ENCODE measurements at regions not wholly inside any gene's neighbourhood (a gene's known extent, or its start where the extent isn't known, plus 50 kb on each side); places are given as distances from the start of the nearest gene placed in this dataset.

DNA sequence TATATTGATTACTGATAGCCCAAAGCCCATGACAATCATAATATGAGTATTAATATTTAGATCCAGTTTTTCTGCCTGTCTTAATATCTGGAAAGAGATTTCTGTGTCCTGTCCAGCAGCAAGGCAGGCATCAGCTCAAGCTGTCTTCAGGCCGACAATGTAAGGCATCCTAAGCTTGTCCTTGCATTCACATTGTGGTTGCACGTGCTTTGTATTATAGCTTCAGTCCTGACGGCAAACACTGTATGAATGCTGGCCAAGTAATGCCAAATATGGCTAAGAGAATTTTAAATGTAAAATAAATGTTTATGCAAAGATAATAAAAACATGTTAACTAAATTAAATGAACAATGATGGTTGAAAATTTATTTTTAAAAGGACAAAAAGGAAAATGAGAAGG is 255.7 kb upstream of the RPS6KA3 start:
- no peak for DNase-seq (ENCODE audit: low read depth)

DNA sequence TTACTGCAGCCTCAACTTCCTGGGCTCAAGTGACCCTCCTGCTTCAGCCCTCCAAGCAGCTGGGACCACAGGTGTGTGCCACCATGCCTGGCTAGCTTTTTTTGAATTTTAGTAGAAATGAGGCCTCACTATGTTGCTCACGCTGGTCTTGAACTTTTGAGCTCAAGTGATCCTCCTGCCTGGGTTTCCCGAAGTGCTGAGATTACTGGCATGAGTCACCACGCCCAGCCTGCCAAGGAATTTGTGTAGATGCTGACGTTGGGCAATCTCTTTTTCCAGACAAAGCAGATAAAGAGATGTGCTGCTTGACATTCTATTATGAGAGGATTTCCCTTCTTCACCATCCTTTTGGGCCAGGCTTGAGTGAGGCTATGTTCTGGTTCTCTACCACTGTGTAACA is 254.5 kb upstream of the RPS6KA3 start:
- peak; percentile 55 for DNase-seq (ENCODE audit: low read depth)

DNA sequence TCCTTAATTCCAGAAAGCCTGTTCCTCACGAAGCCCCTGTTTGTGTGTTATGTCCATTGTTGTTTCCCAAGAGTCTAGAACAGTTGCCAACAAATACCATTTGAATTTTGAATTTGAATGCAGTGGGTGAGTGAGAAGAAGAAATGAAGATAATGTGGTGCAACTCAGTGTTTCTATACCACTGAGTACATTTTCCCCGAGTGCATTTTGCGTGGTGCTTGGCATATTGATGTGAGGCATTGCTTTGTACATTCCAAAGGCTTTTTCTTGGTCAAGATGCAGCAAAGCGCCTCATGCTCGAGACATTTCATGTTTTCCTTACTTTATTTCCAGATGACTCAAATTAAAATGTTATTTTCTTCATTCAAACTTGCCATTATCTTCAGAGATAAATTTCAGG is 253.1 kb upstream of the RPS6KA3 start:
- no peak for DNase-seq (ENCODE audit: low read depth)

DNA sequence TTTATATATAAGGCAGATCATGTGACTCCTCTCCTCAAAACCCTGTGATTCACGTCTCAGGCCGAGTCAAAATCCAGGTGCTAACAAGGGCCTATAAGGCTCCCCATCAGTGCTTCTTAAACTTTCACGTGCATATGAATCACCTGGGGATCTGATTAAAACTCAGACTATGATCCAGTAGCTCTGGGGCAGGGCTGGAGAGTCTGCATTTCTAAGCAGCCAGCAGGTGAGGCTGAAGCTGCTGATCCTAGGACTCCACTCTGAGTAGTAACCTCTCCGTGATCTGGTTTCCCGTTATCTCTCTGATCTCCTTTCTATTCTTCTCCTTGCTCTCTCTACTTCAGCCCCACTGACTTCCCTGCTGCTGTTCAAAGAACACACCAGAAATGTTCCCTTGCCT is 252.4 kb upstream of the RPS6KA3 start:
- DNase-seq (ENCODE audit: low read depth), result no peak

DNA sequence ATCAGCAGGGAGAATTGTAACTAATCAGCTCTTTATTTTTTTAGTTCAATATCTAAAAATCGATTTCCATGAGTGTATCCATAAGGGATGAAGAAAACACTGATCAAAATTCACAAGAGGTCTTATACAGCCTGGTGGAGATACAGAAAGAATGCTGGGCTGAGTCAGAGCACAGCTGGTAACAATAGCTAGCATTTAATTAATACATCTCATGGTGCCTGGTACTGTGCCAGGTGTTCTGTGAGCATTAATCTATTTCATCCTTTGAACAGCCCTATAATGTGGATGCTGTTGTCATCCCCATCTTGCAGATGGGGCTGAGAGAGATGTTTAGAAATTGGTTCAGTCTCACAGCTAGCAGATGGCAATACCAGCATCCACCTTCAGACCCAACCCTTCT is 250.9 kb upstream of the RPS6KA3 start:
- peak; percentile 17 for DNase-seq (ENCODE audit: low read depth)

DNA sequence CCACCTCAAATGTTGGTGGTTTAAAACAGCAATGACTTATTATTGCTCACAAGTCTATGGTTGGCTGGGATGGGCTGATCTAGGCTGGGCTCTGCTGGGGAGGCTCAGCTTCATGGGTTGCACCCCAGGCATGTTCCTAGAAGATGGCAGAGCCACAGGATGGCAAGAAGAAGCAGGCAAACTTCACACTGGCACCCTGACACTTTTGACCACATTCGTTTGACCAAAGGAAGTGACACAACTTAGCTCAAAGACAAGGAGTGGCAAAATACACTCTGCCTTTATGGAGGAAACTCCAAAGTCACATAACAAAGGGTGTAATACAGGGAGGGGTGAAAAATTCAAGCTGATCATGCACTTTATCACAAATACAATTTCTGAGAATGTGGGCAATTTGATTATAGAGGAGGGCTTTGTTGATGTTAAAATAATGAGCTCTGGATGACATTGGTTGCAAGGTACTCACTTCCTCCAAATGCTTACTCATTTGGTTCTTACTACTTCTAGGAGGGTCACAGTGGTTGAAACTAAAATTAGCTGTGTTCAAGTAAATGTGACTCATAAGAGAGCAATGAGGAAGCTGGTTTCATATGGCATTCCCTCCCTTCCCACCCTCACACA is 249.2 kb upstream of the RPS6KA3 start:
- DNase-seq (ENCODE audit: low read depth), result peak; percentile 77

DNA sequence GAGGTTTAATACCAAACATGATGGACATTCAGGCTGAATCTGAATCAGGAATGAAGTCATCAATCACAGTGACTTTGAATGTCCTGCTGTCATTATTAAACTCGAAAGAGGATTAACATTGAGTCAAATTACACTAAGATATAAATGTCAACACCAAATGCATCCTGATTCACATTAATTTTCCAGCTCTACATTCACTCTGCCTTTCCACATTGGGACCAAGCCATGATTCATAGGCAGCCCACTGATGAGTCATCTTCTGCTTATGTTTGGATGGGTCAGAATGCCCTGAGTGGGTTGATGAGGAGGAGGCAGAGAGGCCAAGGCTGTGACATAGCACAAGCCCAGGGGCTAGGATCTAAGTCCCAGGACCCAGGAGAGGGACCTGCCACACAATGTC is 247.6 kb upstream of the RPS6KA3 start:
- DNase-seq (ENCODE audit: low read depth), result peak; percentile 77

DNA sequence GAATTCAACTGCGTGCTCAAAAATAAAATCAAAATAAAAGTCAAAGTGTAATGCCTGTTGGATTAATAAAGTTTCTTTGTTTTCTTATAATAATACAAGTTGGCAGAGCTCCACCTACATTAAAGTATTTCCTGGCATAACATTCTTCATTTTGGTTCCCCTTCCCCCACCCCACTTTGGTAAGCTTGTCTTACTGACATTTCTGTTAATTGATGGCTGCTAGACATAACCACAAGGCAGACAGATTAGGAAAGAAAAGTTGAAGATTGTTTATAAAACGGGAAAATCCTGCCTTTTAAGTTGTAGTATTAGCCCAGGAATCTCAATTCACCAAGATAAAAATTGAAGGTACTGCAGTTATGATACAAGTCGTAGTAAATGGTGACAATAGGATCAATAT is 246.5 kb upstream of the RPS6KA3 start:
- no peak for DNase-seq (ENCODE audit: low read depth)

DNA sequence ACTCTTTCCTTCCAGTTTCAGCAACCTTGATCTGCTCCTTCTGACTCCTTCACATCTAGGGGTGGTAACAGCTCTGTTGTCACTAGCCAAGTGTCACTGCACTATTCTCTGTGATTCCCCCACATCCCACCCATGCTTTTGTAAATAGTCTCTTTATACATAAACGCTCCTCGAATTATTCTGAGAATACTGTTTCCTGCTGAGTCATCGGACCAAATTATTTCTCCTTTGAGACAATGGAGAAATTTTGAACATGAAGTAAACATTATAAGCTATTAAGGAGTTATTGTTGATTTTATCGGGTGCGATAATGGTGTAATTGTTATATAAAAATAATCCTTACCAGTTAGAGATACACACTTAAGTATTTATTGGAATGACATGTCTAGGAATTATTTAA is 245.1 kb upstream of the RPS6KA3 start:
- DNase-seq (ENCODE audit: low read depth), result no peak

DNA sequence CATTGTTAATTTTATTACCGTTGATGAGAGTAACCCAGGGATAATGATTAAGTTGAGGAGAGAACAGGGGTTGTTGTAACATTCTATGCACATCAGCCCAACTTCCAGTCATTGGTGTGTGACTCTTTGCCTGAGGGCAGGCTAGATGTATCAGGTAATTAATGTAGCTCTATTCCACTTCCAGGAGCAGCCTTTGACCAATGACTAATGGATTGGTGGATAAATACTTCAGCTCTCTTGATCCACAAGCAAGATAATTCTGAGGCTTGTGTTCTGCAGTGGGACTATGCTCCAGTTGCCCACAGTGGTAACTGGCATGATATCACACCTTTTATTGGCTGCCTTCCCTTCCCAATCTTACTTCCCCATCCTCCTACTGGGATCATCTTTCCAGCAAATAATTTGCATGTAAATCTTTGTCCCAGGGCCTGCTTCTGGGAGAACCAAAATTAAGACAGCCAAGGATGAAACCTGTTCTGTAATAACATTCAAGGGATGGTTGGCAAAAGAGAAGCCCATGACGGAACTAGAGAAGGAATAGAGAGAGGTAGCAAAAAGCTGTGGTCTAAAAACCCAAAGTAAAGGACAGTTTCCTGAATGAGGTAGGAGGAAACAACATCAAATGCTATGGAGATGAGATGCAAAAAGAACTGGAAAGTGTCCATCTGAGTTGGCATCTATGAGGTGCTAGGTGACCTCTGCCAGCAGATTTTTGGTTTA is 241.4 kb upstream of the RPS6KA3 start:
- no peak for DNase-seq (ENCODE audit: low read depth)

DNA sequence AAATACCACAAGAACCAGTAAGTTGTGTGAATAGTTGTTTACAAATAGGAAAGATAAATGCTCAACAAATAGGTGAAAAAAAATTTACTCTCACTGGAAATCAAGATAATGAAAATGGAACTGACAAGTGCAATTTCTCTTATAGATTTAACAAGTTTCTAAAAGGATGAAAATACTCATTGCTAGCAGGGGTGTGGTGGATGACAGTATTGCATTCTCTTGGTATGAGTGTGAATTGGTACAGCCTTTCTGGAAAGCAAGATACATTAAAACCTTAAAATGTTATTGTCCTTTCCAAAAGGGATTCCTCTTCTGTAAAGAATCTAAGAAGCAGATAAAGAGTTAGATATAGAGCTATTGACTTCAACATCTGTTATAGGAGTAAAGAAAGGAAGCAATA is 240.0 kb upstream of the RPS6KA3 start:
- DNase-seq (ENCODE audit: low read depth), result no peak

DNA sequence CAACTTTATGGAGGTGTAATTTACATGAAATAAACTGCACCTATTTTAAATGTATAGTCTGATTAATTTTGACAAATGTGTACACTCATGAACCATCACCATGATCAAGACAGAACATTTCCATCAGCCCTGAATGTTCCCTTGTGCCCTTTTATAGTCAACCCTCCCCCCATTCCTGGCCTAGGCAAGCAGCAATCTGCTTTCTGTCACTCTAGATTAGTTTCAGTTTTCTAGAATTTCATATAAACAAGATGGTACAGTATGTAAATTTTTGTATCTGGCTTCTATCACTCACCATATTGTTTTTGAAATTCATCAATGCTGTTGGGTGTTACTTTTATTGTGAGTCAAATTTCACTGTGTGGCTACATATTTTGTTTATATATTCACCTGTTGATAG is 234.2 kb upstream of the RPS6KA3 start:
- no peak for DNase-seq (ENCODE audit: low read depth)

DNA sequence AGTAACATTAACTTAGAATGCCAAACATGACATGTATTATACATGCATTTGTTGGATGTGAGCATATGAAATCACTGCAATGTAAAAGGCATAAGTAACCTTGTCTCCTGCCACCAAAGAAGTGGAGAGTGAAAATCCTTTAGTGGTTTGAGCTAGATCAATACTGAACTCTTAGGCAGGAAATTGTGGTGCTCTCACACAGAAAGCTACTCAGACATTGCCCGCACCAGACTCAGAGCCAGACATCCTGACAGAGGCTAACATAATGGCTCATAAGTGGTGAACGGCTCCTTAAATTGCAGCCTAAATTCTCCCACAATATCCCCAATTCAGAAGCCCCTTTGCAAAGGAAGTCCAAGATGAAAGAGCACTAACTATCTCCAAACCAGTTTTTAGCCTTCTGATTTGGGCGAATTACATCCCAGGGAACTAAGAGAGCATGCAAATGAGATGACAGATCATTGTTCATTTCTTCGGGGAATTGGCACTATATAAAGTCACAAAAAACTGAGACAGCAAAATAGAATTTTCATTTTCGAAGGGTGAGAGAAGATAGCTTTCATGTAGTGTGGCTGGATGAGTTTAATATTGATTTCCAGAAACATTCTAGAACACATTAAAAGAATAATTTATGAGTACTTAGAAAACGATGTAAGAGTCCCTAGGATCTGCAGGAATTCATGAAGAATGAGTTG is 233.6 kb upstream of the RPS6KA3 start:
- DNase-seq (ENCODE audit: low read depth), result no peak

DNA sequence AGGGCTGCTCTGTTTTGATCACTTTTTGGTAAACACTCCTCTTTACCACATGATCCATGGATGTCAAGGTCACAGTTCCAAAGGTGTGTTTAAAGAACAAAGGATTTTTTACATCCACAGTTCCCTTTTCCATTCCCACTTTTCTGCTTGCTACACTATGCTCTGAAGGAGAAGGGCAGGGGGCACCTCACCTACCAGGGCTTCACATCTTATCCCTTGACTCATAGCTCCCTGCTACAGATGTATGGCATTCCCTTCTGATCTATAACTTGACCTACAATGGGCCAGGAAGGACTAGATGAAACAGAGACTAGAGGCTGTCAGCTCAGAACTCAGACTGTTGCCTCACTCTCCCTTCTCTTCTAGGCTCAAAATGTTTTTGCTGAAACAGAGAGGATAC is 233.1 kb upstream of the RPS6KA3 start:
- no peak for DNase-seq (ENCODE audit: low read depth)

DNA sequence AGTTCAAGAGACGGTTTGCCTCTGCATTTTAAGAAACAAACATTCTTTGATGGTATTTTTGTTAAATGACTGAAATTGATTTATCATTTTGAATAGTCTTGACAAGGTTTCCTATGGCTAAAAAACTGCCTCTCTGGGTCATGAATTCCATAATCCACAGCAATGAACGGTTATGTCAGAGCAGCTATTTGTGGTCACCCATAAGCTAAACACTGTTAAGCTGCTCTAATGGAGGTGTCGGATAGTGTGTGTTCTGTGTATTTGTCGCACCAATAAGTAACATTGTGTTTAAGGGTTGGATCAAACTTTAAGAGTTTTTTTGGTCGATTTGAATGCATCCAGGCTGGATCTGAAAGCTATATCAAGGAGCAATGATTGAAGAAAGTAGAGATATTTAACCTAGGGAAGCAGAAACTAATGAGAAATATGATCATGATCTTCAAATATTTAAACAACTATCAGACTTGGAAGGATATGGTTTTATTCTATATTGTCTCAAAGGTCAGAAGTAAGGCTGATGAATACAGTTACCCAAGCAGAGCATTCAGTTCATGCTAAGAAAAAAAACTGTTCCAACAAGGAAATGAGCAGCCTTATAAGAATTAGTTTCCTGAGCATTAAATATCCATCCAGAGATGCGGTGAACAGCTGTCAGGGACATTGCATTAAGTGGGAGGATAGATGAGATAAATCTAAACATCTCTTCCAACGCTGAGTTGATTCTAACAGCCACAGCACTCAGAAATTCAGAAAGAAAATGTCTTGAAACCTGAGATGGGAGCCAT is 232.3 kb upstream of the RPS6KA3 start:
- no peak for DNase-seq (ENCODE audit: low read depth)

DNA sequence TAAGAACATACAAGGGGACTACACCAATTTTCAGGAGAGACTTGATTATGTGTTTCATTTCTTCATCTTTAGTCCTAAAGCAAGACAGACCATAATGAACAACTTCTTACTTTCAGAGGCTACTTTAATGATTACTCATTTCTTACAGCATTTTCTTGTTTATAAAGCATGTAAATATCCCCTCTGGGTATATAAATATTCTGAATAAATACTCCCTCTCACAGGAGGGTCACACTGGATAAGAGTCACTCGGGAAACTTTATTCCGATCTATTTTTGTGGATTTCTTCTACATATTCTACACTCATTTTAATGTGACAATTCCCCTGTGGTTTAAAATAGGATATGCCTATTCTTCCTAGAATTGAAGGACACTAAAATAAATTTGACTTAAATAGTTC is 228.9 kb upstream of the RPS6KA3 start:
- DNase-seq (ENCODE audit: low read depth), result no peak

DNA sequence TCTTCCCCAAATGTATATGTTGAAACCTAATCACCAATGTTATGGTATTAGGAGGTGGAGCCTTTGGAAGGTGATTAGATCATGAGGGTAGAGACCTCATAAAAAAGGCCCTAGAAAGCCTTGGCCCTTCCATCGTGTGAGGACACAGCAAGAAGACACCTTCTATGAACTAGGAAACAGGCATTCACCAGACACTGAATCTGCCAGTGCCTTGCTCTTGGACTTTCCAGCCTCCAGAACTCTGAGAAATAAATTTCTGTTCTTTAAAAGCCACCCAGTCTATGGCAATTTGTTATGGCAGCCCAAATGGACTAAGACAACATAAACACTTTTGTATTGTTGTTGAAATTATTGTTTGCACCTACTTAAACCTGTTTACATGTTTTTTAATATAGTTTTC is 221.8 kb upstream of the RPS6KA3 start:
- no peak for DNase-seq (ENCODE audit: low read depth)

DNA sequence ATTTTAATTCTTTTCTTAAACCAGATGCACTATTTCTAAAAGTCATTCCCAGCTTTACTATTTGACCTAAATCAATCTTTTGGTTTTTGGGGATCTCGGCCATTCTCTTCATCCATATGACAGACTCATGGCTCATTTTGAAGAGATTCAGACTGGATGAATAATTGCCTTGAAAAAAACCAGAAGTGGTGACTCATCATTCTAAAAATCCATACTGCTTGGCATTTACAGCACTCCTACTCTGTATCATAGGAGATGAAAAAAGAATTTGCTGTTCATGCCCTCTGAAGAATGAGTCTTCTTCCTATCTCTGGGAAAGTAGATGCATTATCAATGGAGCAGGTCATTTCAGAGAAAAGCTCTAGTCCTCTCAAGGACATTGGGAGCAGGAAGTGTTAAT is 220.5 kb upstream of the RPS6KA3 start:
- DNase-seq (ENCODE audit: low read depth), result peak; percentile 11

DNA sequence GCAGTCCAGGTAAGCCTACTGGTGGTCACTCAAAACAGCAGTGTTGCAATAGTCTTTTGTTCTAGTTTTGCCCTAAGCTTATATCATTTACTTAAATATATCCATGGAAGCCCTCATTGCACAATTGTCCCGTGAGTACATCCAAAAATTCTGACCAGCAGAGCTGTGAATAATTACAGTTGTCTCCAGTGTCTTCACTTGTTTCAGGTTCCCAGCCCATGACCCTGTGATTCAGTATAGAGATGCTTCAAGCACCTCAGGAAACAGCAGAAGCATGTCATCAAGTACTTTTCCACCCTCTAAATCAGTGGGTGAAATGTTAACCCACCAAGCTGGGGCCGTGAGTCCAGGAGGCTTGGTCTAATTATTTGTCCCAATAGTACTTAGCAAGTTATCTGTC is 214.9 kb upstream of the RPS6KA3 start:
- DNase-seq (ENCODE audit: low read depth), result no peak

DNA sequence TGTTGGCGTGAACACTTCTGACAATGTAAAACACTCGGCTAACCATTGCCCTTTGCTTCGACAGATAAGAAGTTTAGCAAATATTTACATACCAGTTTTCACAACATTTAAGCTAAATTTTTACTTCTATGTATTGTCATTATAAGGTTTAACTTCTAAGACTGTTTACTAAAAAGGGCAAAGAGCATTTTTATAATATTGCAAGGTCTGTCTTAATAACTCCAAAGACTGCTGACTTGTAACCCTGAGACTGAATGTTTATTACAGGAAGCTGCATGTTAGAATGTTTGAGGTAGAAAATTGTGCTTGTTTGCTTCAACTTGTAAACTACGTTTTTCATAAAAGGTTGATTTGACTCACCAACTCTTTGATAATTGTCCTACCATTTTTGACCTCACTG is 213.2 kb upstream of the RPS6KA3 start:
- no peak for DNase-seq (ENCODE audit: low read depth)

DNA sequence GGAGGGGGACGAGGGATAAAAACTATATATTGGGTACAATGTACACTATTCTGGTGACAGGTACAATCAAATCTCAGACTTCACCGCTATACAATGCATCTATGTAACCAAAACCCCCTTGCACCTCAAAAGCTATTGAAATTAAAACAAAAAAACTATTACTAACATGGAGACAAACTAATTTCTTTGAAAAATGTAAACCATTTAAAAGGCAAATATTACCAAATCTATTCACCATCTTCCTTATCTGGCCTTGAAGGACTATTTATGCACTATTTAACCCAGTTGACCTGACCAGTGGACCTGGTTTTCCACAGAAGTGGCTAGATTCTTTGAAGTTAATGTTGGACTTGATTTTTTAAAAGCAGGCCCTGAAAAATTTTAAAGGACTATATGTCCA is 212.3 kb upstream of the RPS6KA3 start:
- DNase-seq (ENCODE audit: low read depth), result no peak

DNA sequence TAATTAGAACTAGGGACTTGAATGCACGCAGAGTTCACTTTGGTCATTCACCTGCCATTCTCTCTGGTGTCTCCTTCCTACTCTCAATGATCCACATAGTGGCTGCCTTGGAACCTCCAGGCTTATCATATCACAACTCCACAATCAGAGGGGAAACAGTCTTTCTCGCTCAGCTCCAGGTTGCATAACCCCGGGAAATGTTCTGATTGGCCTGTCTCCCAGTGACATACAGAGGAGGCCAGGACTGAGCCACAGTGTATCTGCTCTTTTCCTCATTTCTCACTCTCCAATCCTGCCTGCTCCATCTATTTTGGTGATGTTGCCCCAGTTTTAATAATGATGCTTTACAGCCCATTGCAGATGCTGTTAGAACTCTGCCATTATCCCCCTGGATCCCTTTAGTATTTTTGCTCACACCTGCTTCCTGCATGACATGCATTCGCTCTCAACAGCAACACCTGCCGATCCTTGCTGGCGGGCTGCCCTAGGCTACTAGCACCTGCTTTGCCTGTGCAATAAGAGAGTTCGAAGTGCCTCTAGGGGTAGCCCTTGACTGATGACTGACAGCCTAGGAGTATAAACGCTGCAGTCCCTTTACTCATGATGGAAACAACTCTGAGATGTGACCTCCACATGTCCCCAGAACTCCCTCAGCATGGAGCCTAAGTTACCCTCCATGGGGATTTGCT is 211.3 kb upstream of the RPS6KA3 start:
- DNase-seq (ENCODE audit: low read depth), result no peak

Data from Daoy (cell line).